ENCODE measurements at regions not wholly inside any gene's neighbourhood (a gene's known extent, or its start where the extent isn't known, plus 50 kb on each side); places are given as distances from the start of the nearest gene placed in this dataset.

GRCh38 chr2:234378440-234378839, 118.4 kb downstream of the ARL4C start:
- in situ Hi-C loops (cut with HindIII; ENCODE audit: low sequenced_read_pairs), result loop anchor here (5.0 kb wide), 1 partner anchor 74 kb away; no protein-coding TSS in a partner anchor
- no peak overlapping the region for H3K4me3 ChIP-seq (ENCODE audit: low read depth, low read length)
- no peak for TF ChIP-seq CTCF (IDR thresholded peaks at IDR 0.05; ENCODE audit: low read depth, low read length, missing control alignments)
- DNase-seq (ENCODE audit: low read depth), result no peak

- DNase-seq (ENCODE audit: low read depth), result peak; percentile 97
- H3K4me3 ChIP-seq (ENCODE audit: low read depth, low read length), result no peak overlapping the region
- in situ Hi-C loops (cut with HindIII; ENCODE audit: low sequenced_read_pairs), result loop anchor here (5.0 kb wide), 1 partner anchor 74 kb away; no protein-coding TSS in a partner anchor
- TF ChIP-seq CTCF (IDR thresholded peaks at IDR 0.05; ENCODE audit: low read depth, low read length, missing control alignments), result no peak
These were observed 119.0 kb downstream of the ARL4C start for GRCh38 chr2:234377761-234378391.

- in situ Hi-C loops (cut with HindIII; ENCODE audit: low sequenced_read_pairs), result loop anchor here (5.0 kb wide), 1 partner anchor 76 kb away; no protein-coding TSS in a partner anchor
- no peak overlapping the region for H3K4me3 ChIP-seq (ENCODE audit: low read depth, low read length)
- TF ChIP-seq CTCF (IDR thresholded peaks at IDR 0.05; ENCODE audit: low read depth, low read length, missing control alignments), result no peak
- no peak for DNase-seq (ENCODE audit: low read depth)
These were observed 120.7 kb downstream of the ARL4C start for GRCh38 chr2:234376229-234376628.

GRCh38 chr2:234375176-234375880, 121.6 kb downstream of the ARL4C start:
- in situ Hi-C loops (cut with HindIII; ENCODE audit: low sequenced_read_pairs), result loop anchor here (5.0 kb wide), 1 partner anchor 77 kb away; no protein-coding TSS in a partner anchor
- H3K4me3 ChIP-seq (ENCODE audit: low read depth, low read length), result no peak overlapping the region
- no peak for TF ChIP-seq CTCF (IDR thresholded peaks at IDR 0.05; ENCODE audit: low read depth, low read length, missing control alignments)
- DNase-seq (ENCODE audit: low read depth), result no peak

GRCh38 chr2:234374736-234375135, 122.1 kb downstream of the ARL4C start:
- no peak for TF ChIP-seq CTCF (IDR thresholded peaks at IDR 0.05; ENCODE audit: low read depth, low read length, missing control alignments)
- in situ Hi-C loops (cut with HindIII; ENCODE audit: low sequenced_read_pairs), result loop anchor here (5.0 kb wide), 1 partner anchor 78 kb away; no protein-coding TSS in a partner anchor
- DNase-seq (ENCODE audit: low read depth), result no peak
- no peak overlapping the region for H3K4me3 ChIP-seq (ENCODE audit: low read depth, low read length)

GRCh38 chr2:234374150-234374508, 122.8 kb downstream of the ARL4C start:
- DNase-seq (ENCODE audit: low read depth), result no peak
- in situ Hi-C loops (cut with HindIII; ENCODE audit: low sequenced_read_pairs), result no loop called here
- no peak overlapping the region for H3K4me3 ChIP-seq (ENCODE audit: low read depth, low read length)
- no peak for TF ChIP-seq CTCF (IDR thresholded peaks at IDR 0.05; ENCODE audit: low read depth, low read length, missing control alignments)
